GM23338 (cell line): ENCODE measurements at regions not wholly inside any gene's neighbourhood (a gene's known extent, or its start where the extent isn't known, plus 50 kb on each side); places are given as distances from the start of the nearest gene placed in this dataset.

Source experiments
- CREB1 ChIP-seq: fragments of 250-450 bp; sonication (Bioruptor Pico); IDR thresholded peaks from 2 replicates; pipeline ENCODE4 v1.5.0; 2020; ENCODE audit warnings: low read depth, mild to moderate bottlenecking, moderate library complexity
- CTCF ChIP-seq, 2 experiments: fragments of 200-600 bp in 1 of 2; sonication (generic) in 1 of 2; conservative IDR thresholded peaks; 2 replicates each; pipeline versions ENCODE4 v1.5.1 to v1.6.1; 2016 to 2017; ENCODE audit warnings: antibody characterized with exemption in 2 of 2, low read depth in 2 of 2, mild to moderate bottlenecking in 2 of 2, moderate library complexity in 1 of 2
- EZH2 ChIP-seq: fragments of 200-600 bp; sonication (generic); IDR thresholded peaks from one replicate; pipeline ENCODE4 v1.8.0; 2017; ENCODE audit warnings: antibody characterized with exemption, mild to moderate bottlenecking, low read depth; ENCODE audit not compliant: unreplicated experiment
- EZH2phosphoT487 ChIP-seq: fragments of 200-600 bp; sonication (generic); IDR thresholded peaks from one replicate; pipeline ENCODE4 v1.8.1; 2018; ENCODE audit warnings: antibody characterized with exemption; ENCODE audit not compliant: unreplicated experiment
- JUNB ChIP-seq: IDR thresholded peaks from one replicate; pipeline ENCODE4 v1.6.1; 2016; ENCODE audit warnings: antibody characterized with exemption; ENCODE audit not compliant: unreplicated experiment
- POLR2AphosphoS5 ChIP-seq: IDR thresholded peaks from 2 replicates; pipeline ENCODE4 v1.6.1; 2016; ENCODE audit warnings: antibody characterized with exemption, low read depth
- REST ChIP-seq: IDR thresholded peaks from one replicate; pipeline ENCODE4 v1.6.1; 2018; ENCODE audit warnings: antibody characterized with exemption; ENCODE audit not compliant: unreplicated experiment

- TF ChIP-seq POLR2AphosphoS5 (no peak), CTCF (conservative IDR thresholded peaks at IDR 0.05; ENCODE audit: low read depth in 2 of 2) (no peak), EZH2 (no peak), JUNB (no peak), REST (no peak), EZH2phosphoT487 (no peak), CREB1 (CRISPR knock-in tag) (no peak)
These were observed 149.2 kb downstream of the RNASET2 start for GRCh38 chr6:166806962-166807757.
